HUDEP-2 (cell line): ENCODE measurements at regions not wholly inside any gene's neighbourhood (a gene's known extent, or its start where the extent isn't known, plus 50 kb on each side); places are given as distances from the start of the nearest gene placed in this dataset.

ENCODE experiments used
- DNase-seq, 76 experiments: peaks; one replicate each; lab custom pipeline; 2025; ENCODE audit not compliant: unreplicated experiment in 76 of 76; lab: John Stamatoyannopoulos, UW

- DNase-seq, result no peak
These were observed 104.5 kb downstream of the RBFOX3 start for GRCh38 chr17:79506150-79506870.

- DNase-seq, result no peak
These were observed 105.7 kb downstream of the RBFOX3 start for GRCh38 chr17:79505199-79505598.

DNA sequence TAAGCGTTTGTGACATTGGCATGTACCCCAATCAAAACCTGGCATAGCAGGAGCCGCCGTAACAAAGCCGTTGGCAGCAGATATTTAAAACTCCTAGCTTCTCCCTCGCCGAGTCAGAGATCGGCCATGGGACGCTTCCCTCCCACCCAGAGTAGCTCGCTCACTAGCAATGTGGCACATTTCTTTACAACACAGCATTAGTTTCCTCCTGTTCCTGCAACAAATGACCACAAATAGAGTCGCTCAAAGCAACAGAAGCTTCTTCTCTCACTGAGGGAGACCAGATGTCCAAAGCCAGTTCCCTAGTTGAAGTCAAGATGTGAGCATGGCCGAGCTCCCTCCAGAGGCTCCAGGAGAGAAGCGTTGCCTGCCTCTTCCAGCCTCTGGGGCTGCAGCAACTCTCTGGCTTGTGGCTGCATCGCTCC lies 106.7 kb downstream of the RBFOX3 start:
- no peak for DNase-seq

GRCh38 chr17:79503126-79503839 lies 107.6 kb downstream of the RBFOX3 start:
- DNase-seq, result no peak

DNA sequence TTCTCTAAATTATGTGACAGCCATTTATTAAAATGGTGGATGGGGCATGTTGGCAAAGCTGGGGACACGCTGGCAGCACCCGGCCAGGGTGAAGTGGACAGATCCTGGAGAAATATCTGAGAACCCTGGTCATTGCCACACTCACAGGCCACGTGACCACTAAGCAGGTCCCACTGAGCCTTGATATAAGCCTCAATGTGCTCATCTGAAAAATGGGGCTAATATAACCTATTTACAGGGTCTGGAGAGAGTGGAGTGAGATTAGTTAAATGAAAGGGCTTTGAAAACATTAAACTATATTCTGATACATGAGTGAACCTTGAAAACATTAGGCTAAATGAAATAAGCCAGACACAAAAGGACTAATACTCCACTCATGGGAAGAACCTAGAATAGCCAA lies 108.9 kb downstream of the RBFOX3 start:
- no peak for DNase-seq

DNA sequence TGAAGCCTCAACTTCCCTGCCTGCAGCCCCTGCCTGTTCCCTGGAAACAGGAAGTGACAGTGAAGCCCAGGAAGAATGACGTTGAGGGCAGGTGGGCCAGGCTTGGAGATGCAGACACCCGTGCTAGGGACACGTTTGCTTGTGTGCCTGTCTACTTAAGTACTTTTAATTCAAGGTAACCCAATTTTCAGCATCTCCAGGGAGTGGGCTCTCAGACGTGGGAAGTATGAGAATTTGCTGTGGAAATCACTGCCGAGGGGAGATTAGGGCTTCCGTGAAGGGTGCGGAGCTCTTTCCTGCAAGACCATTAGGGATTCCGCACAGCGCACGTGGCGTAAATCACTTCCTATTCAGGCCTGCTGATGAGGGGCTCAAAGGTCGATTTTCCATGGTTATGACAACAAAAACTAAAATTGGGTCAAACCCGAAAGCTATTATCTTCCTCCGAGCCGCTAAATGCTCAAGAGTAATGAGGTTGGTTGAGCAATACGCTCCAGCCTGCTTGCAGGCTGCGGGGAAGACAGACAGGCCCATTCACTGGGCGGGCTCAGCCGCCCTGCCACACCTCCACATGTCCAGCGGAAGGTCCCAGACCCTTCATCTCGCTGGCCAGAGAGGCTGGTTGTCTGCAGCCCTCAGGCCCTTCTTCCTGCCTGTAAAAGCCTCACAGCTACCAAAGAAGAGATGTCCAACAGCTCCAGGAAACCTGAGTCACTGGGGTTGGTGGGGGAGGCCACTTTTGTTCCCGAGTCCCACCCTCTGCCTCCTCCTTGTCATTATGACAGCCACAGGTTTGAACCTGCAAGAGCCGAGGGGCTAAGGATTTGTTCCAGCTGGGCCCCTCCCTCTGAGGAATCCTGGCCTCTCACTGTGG lies 109.9 kb downstream of the RBFOX3 start:
- DNase-seq, result no peak

DNA sequence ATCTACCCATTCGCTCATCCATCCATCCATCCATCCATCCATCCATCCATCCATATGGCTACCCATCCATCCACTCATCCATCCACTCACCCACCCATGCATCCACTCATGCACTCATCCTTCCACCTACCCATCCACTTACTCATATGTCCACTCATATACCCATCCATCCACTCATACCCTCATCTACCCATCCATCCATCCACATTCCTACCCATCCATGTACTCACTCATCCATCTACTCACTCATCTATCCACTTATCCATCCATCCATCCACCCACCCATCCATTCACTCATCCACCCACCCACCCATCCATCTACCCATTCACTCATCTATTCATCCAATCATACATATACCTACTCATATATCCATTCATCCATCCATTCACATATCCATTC lies 112.0 kb downstream of the RBFOX3 start:
- DNase-seq, result no peak

GRCh38 chr17:79497777-79498348 lies 113.0 kb downstream of the RBFOX3 start:
- DNase-seq, result no peak

GRCh38 chr17:79496422-79497005 lies 114.3 kb downstream of the RBFOX3 start:
- no peak for DNase-seq

DNA sequence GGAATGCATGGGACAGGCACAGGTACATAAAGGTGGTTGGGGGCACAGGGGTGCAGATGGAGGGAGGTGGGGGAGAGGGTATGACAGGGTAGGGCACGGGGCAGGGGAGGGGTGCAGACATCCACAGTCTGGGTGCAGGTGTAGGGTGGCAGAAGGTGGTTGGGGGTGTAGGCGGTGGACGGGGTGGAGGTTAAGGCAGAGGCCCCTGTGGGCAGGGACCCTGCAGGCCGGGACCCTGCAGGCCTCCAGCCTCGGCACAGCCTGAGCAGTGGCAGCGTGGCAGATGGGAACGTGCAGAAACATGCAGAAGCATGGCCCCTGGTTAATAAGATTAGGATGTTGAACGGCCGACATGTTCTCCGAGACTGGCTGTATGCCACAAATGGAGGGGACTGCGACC lies 115.2 kb downstream of the RBFOX3 start:
- DNase-seq, result no peak

DNA sequence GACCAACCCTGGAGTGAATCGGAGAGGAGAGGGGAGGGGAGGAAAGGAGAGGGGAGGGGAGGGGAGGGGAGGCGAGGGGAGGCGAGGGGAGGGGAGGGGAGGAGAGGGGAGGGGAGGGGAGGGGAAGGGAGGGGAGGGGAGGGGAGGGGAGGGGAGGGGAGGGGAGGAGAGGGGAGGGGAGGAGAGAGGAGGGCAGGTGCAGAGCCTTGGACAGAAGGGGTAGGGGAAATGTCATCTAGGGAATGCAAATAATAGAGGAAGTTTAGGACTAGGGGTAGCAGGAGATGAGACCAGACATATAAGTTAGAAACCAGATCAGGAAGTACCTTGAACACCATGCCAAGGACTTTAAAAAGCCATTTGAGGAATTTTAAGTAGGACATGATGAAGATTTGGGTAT lies 119.8 kb downstream of the RBFOX3 start:
- DNase-seq, result no peak

- DNase-seq, result no peak
These were observed 120.3 kb downstream of the RBFOX3 start for GRCh38 chr17:79490530-79490929.

DNA sequence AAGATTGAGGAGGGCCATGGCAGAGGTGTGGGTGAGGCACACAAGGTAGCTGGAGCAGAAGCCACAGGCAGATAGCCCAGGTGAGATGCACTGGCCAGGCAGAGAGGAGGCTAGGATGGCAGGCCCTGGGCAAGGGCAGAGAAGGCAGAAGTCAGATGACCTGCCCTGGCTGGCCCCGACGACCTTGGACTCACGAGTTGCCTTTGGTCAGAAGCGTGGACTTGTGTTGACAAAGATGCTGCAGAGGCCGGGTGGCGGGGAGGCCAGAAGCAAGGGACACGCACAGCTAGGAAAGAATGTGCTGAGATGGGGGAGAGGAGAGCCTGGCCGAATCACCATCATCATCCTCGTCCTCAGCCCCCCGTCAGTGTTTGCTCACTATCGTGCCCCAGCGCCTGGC lies 123.7 kb downstream of the RBFOX3 start:
- no peak for DNase-seq

GRCh38 chr17:79485991-79486390 lies 124.9 kb downstream of the RBFOX3 start:
- no peak for DNase-seq

DNA sequence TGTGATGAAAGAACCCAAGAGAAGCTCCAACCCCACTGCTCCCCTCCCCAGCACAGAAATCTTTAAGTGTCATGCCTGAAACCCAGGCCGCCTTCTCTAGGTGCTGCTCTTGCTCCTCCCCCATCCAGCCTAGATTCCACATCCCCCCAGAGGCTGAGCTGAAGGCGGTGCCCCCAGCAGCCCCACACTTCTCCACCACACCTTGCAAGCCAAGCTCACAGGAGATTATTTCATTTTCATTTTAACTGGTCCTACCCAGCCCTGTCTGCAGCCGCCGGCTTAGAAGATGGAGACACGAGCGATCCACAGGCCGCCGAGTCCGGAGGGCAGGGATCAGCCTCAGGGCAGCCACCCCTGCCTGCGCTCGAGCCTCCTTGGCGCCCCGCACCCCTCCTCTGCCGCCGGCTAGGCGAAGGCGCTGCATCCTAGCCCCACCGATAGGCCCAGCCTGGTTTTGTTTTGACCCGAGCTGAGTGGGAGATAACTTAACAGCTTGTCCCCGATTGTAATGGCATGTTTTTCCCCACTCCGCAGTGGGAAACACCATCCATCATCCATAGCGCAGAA lies 125.3 kb downstream of the RBFOX3 start:
- no peak for DNase-seq

GRCh38 chr17:79484600-79485418 lies 126.0 kb downstream of the RBFOX3 start:
- DNase-seq, result no peak

DNA sequence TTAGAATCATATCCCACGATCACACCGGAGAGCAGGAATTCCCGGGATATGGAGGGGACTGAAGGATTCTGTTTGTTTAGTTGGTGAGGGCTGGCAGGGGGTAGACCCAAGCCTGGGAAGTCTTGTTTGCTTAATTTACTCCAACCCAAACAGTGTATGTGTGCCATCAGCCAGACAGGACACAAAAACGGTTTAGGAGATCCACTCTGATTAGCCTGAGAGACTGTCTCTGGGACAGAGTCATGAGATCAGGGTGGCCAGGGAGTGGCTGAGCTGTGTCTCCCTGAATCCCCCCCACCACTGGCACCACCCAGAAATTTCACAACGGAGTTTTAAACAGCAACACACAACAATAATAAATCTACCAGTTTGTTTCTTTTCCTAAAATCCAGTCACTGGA lies 127.0 kb downstream of the RBFOX3 start:
- DNase-seq, result no peak

- no peak for DNase-seq
These were observed 127.9 kb downstream of the RBFOX3 start for GRCh38 chr17:79482727-79483521.

- DNase-seq, result no peak
These were observed 131.0 kb downstream of the RBFOX3 start for GRCh38 chr17:79479876-79480275.
